GM12878 (cell line): ENCODE measurements at regions not wholly inside any gene's neighbourhood (a gene's known extent, or its start where the extent isn't known, plus 50 kb on each side); places are given as distances from the start of the nearest gene placed in this dataset.

Source experiments
- ATAC-seq: fragments of 200-7000 bp; cut with Tn5 transposase; 3 replicates; pipeline ENCODE4 v1.9.1; 2020; ENCODE audit warnings: mild to moderate bottlenecking, moderate library complexity
- BruUV-seq: library from RNA; stranded (reverse); fragments of 400-500 nt; replicated peaks from 2 replicates; lab custom pipeline; 2021; lab: Mats Ljungman, UMichigan
- CTCF ChIA-PET: fragments of 300-600 bp; sonication (Branson Sonifier 250); formaldehyde crosslinking; extraction: SDS; loops from one replicate; lab custom pipeline; 2021; ENCODE audit warnings: inconsistent platforms; lab: Yijun Ruan, JAX
- POLR2A ChIA-PET: fragments of 350-600 bp; formaldehyde crosslinking; extraction: SDS; loops from one replicate; lab custom pipeline; 2021; ENCODE audit warnings: inconsistent platforms; lab: Charles Lee
- RAD21 ChIA-PET: fragments of 300-600 bp; sonication (Branson Sonifier 250); formaldehyde crosslinking; loops from one replicate; lab custom pipeline; 2023; ENCODE audit warnings: antibody characterized with exemption; ENCODE audit not compliant: unreplicated experiment; lab: Charles Lee
- SMC1A ChIA-PET: fragments of 300-600 bp; sonication (Branson Sonifier 250); formaldehyde crosslinking; loops from one replicate; lab custom pipeline; 2023; ENCODE audit not compliant: unreplicated experiment, uncharacterized antibody; lab: Charles Lee
- DNase-seq: peaks from one replicate; pipeline ENCODE4 v3.0.0-alpha.2; 2011; ENCODE audit warnings: low read depth, low spot score
- FAIRE-seq: peaks from 3 replicates; lab custom pipeline; 2011; peaks lifted over from hg19 to GRCh38; lab: Jason Lieb, UNC
- H2AFZ ChIP-seq: 2 replicates; pipeline ENCODE4 v1.6.0; 2011; ENCODE audit warnings: low read depth, low read length, control low read depth; ENCODE audit not compliant: control insufficient read depth
- H3K27ac ChIP-seq: 2 replicates; pipeline ENCODE4 v1.5.1; 2011; ENCODE audit warnings: control low read depth; ENCODE audit not compliant: control insufficient read depth, insufficient read depth
- H3K27me3 ChIP-seq, 2 experiments: replicated peaks in 1 of 2; 2 replicates each; pipeline versions ENCODE4 v1.6.0 to v1.6.1; 2011; ENCODE audit warnings: low read length in 1 of 2; ENCODE audit not compliant: control insufficient read depth in 2 of 2, insufficient read depth in 2 of 2
- H3K36me3 ChIP-seq, 2 experiments: 2 replicates each; pipeline ENCODE4 v1.5.1; 2011; ENCODE audit warnings: low read length in 1 of 2; ENCODE audit not compliant: control insufficient read depth in 2 of 2, insufficient read depth in 2 of 2
- H3K4me1 ChIP-seq: 2 replicates; pipeline ENCODE4 v1.6.1; 2011; ENCODE audit warnings: mild to moderate bottlenecking, low read length, moderate library complexity, mixed read lengths; ENCODE audit not compliant: control insufficient read depth, insufficient read depth
- H3K4me2 ChIP-seq: 2 replicates; pipeline ENCODE4 v1.6.0; 2011; ENCODE audit warnings: control low read depth; ENCODE audit not compliant: control insufficient read depth, insufficient read depth
- H3K4me3 ChIP-seq: fragments of 200-600 bp; sonication (generic); 2 replicates; pipeline ENCODE4 v1.5.1; 2016
- H3K79me2 ChIP-seq: 2 replicates; pipeline ENCODE4 v1.6.0; 2011; ENCODE audit warnings: low read length; ENCODE audit not compliant: control insufficient read depth, insufficient read depth
- H3K9ac ChIP-seq: 2 replicates; pipeline ENCODE4 v1.8.0; 2011; ENCODE audit warnings: low read length, control low read depth, mixed read lengths; ENCODE audit not compliant: control insufficient read depth, insufficient read depth
- H3K9me3 ChIP-seq: replicated peaks from 3 replicates; pipeline ENCODE4 v1.5.1; 2011; ENCODE audit warnings: mild to moderate bottlenecking, low read length; ENCODE audit not compliant: control insufficient read depth, insufficient read depth
- H4K20me1 ChIP-seq: 2 replicates; pipeline ENCODE4 v1.6.0; 2011; ENCODE audit not compliant: control insufficient read depth, insufficient read depth
- BCL11A ChIP-seq: IDR thresholded peaks from 2 replicates; pipeline ENCODE4 v1.6.1; 2011; ENCODE audit warnings: low read depth, low read length
- BHLHE40 ChIP-seq, 2 experiments: fragments of 450-650 bp in 1 of 2; IDR thresholded peaks; 2 replicates each; pipeline ENCODE4 v1.6.1; 2011 to 2017; ENCODE audit warnings: low read depth in 2 of 2, borderline replicate concordance in 1 of 2, improper control_type of control experiment in 1 of 2, low read length in 1 of 2, mild to moderate bottlenecking in 1 of 2
- GATAD2B ChIP-seq: fragments of 450-650 bp; conservative IDR thresholded peaks from 2 replicates; pipeline ENCODE4 v1.6.1; 2017; ENCODE audit warnings: low read depth, mild to moderate bottlenecking, moderate library complexity
- IKZF1 ChIP-seq: fragments of 450-650 bp; conservative IDR thresholded peaks from 2 replicates; pipeline ENCODE4 v1.6.1; 2017; ENCODE audit warnings: antibody characterized with exemption, mild to moderate bottlenecking
- MTA2 ChIP-seq: fragments of 450-650 bp; IDR thresholded peaks from 2 replicates; pipeline ENCODE4 v1.6.1; 2016; ENCODE audit warnings: low read depth, mild to moderate bottlenecking, moderate library complexity
- NBN ChIP-seq: fragments of 450-650 bp; IDR thresholded peaks from 2 replicates; pipeline ENCODE4 v1.6.1; 2016
- NFYB ChIP-seq: IDR thresholded peaks from 2 replicates; pipeline ENCODE4 v1.6.1; 2011; ENCODE audit warnings: low read depth, mild to moderate bottlenecking, low read length, improper control_type of control experiment, moderate library complexity; ENCODE audit not compliant: insufficient read depth
- NR2F1 ChIP-seq: fragments of 450-650 bp; conservative IDR thresholded peaks from 2 replicates; pipeline ENCODE4 v1.6.1; 2017; ENCODE audit warnings: mild to moderate bottlenecking
- POLR2AphosphoS5 ChIP-seq: IDR thresholded peaks from 2 replicates; pipeline ENCODE4 v1.6.1; 2011; ENCODE audit warnings: mild to moderate bottlenecking, low read length, inconsistent platforms
- RUNX3 ChIP-seq: IDR thresholded peaks from 2 replicates; pipeline ENCODE4 v1.6.1; 2012; ENCODE audit warnings: low read length, inconsistent platforms
- SIX5 ChIP-seq: IDR thresholded peaks from 2 replicates; pipeline ENCODE4 v1.6.1; 2011; ENCODE audit warnings: mild to moderate bottlenecking, low read depth, low read length, moderate library complexity; ENCODE audit not compliant: severe bottlenecking
- SMARCA5 ChIP-seq: fragments of 450-650 bp; IDR thresholded peaks from 2 replicates; pipeline ENCODE4 v1.6.1; 2017; ENCODE audit warnings: mild to moderate bottlenecking
- SUPT20H ChIP-seq: IDR thresholded peaks from 2 replicates; pipeline ENCODE4 v1.6.1; 2011; ENCODE audit warnings: low read depth, mild to moderate bottlenecking, low read length, moderate library complexity, borderline replicate concordance; ENCODE audit not compliant: control insufficient read depth
- ZBTB33 ChIP-seq: fragments of 450-650 bp; IDR thresholded peaks from 2 replicates; pipeline ENCODE4 v1.6.1; 2017; ENCODE audit warnings: mild to moderate bottlenecking
- ZNF24 ChIP-seq: fragments of 450-650 bp; IDR thresholded peaks from 2 replicates; pipeline ENCODE4 v1.6.1; 2017; ENCODE audit warnings: antibody characterized with exemption, mild to moderate bottlenecking
- WGBS: methylation state at CpG from one replicate; pipeline ENCODE4 v1.1.6; 2016; ENCODE audit warnings: low lambda C conversion rate; ENCODE audit not compliant: insufficient replicate concordance, insufficient coverage; ENCODE audit errors: missing lambda C conversion rate; 5-methylcytosine and 5-hydroxymethylcytosine counted together
- in situ Hi-C: fragments of 300-500 bp; cut with MboI; formaldehyde crosslinking; loops from 9 replicates; pipeline ENCODE4 v1.14.3; 2018; ENCODE audit warnings: mixed read lengths
- intact Hi-C: fragments of 100-400 bp; cut with micrococcal nuclease; formaldehyde crosslinking; loops from one replicate; pipeline ENCODE4 v1.14.2; 2022; ENCODE audit not compliant: unreplicated experiment

- ChIA-PET CTCF (interaction anchor here (1.0 to 1.4 kb wide), 3 partner anchors 9 to 157 kb away, joined by 3 to 7 read pairs (median 3); no protein-coding TSS in a partner anchor), POLR2A (no interaction called here), RAD21 (interaction anchor here (1.3 to 2.7 kb wide), 2 partner anchors 9 to 35 kb away, joined by 4 to 7 read pairs; no protein-coding TSS in a partner anchor), SMC1A (interaction anchor here (1.0 to 1.6 kb wide), 6 partner anchors 9 to 161 kb away, joined by 4 to 6 read pairs (median 4); no protein-coding TSS in a partner anchor)
- Histone ChIP-seq H3K27ac (no peak overlapping the region), H3K79me2 (no peaks in the 10 kb centered on the region), H3K4me1 (no peaks in the 10 kb centered on the region), H3K9me3 (peaks cover 1% of the 10 kb centered on the region; the same call in 1 of the 3 replicates), H3K27me3 (no peaks in the 10 kb centered on the region; a peak in 1 of 4 replicates), H3K9ac (no peak overlapping the region), H3K4me3 (no peak overlapping the region), H3K36me3 (no peaks in the 10 kb centered on the region), H3K4me2 (no peak overlapping the region), H4K20me1 (no peaks in the 10 kb centered on the region), H2AFZ (no peak overlapping the region)
- in situ Hi-C loops, result no loop called here
- intact Hi-C loops, result loop anchor here (2.0 to 5.0 kb wide), 2 partner anchors 36 to 94 kb away; no protein-coding TSS in a partner anchor
- no peak for TF ChIP-seq SIX5
- 17% methylated on average over 2 of the region's 2 CpGs for WGBS
- no peak for DNase-seq
- no peak for FAIRE-seq
- no peak for ATAC-seq
- BruUV-seq, result no TSS peak
Measured at GRCh38 chr6:84582997-84583396, 181.4 kb downstream of the TBX18 start.

DNA sequence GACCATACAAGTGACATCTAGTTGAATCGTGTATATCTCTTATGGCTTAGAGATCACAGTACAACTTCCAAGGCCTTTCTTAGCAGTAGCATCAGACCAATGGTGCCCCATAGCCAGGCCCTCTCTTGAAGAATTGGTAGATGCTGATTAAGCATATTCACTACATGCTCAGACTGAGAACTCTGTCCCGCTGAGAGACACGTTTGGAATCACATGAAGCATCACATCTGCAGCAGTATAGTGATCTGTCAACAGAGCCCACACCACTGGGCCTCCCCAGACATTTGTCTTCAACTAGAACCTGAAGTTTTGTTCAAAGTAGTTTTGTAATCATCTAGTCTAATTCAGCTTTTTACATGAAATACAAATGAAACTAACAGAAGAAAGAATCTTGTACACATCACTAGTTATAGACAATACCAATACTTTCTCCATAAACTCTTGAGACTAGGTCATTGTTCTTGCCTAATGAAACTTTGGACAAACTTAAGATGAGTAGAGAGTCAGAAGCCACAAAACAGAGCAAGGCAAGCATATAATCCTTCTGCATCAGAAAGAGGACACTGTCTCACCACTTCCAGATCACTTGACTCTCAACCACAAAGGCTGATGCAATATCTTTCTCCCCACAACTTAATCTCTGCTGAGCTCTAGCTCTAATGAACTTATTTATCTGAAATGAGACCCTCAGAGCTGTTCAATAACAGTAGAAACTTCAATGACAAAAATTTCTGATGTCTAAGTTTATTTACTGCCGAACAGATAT lies 182.7 kb downstream of the TBX18 start:
- in situ Hi-C loops, result no loop called here
- no peaks in the 10 kb centered on the region; a peak in 1 of 4 replicates for H3K27me3 ChIP-seq
- no peaks in the 10 kb centered on the region for H3K36me3 ChIP-seq
- H3K9ac ChIP-seq, result no peak overlapping the region
- intact Hi-C loops, result loop anchor here (2.0 to 5.0 kb wide), 2 partner anchors 35 to 96 kb away; no protein-coding TSS in a partner anchor
- H3K4me3 ChIP-seq, result no peak overlapping the region
- H3K9me3 ChIP-seq, result peaks cover 1% of the 10 kb centered on the region; the same call in 1 of the 3 replicates
- ChIA-PET POLR2A (interaction anchor here (0.6 kb wide), 1 partner anchor 1059 kb away, joined by 3 read pairs; no protein-coding TSS in a partner anchor), SMC1A (interaction anchor here (0.9 to 1.4 kb wide), 2 partner anchors 55 to 69 kb away, joined by 3 read pairs; no protein-coding TSS in a partner anchor), CTCF (interaction anchor here (0.6 kb wide), 1 partner anchor 570 kb away, joined by 3 read pairs; no protein-coding TSS in a partner anchor), RAD21 (interaction anchor here (1.2 kb wide), 1 partner anchor 12 kb away, joined by 4 read pairs; no protein-coding TSS in a partner anchor)
- no TSS peak for BruUV-seq
- no peaks in the 10 kb centered on the region for H3K79me2 ChIP-seq
- FAIRE-seq (no peak), ATAC-seq (peak; percentile 94), DNase-seq (no peak)
- H4K20me1 ChIP-seq, result no peaks in the 10 kb centered on the region
- no peak overlapping the region for H2AFZ ChIP-seq
- no peak overlapping the region for H3K27ac ChIP-seq
- no peaks in the 10 kb centered on the region for H3K4me1 ChIP-seq
- H3K4me2 ChIP-seq, result no peak overlapping the region
- WGBS, result 1% methylated on average over 4 of the region's 4 CpGs
- TF ChIP-seq GATAD2B, result no peak
- TF ChIP-seq SUPT20H, result no peak
- TF ChIP-seq POLR2AphosphoS5, result no peak
- TF ChIP-seq BHLHE40 (IDR thresholded peaks at IDR 0.05; ENCODE audit: borderline replicate concordance in 1 of 2, low read depth in 2 of 2, low read length in 1 of 2), result peak; percentile 61 to 76; a peak in 3 of 4 replicates
- no peak for TF ChIP-seq SMARCA5
- TF ChIP-seq NBN, result no peak
- peak; percentile 52; the same call in 1 of the 2 replicates for TF ChIP-seq IKZF1
- TF ChIP-seq BCL11A, result peak; percentile 50; the same call in 1 of the 2 replicates
- TF ChIP-seq ZBTB33, result no peak
- no peak for TF ChIP-seq NFYB
- no peak for TF ChIP-seq ZNF24
- TF ChIP-seq NR2F1, result 0 out of 2 replicates have a peak, but pooled peaks have one; percentile 9
- TF ChIP-seq MTA2, result peak; percentile 81
- peak; percentile 25; the same call in 1 of the 2 replicates for TF ChIP-seq RUNX3
